A673 (cell line): ENCODE measurements at regions not wholly inside any gene's neighbourhood (a gene's known extent, or its start where the extent isn't known, plus 50 kb on each side); places are given as distances from the start of the nearest gene placed in this dataset.

ENCODE experiments used
- BruUV-seq: library from RNA; stranded (reverse); fragments of 400-500 nt; replicated peaks from 2 replicates; lab custom pipeline; 2021; lab: Mats Ljungman, UMichigan
- CTCF ChIA-PET: fragments of 300-600 bp; sonication (Branson Sonifier 250); formaldehyde crosslinking; loops from one replicate; lab custom pipeline; 2022; ENCODE audit warnings: antibody characterized with exemption; lab: Charles Lee
- POLR2A ChIA-PET: fragments of 300-600 bp; sonication (Branson Sonifier 250); formaldehyde crosslinking; loops from one replicate; lab custom pipeline; 2022; ENCODE audit warnings: antibody characterized with exemption; ENCODE audit not compliant: low non-redundant PET; lab: Charles Lee
- DNase-seq: peaks from one replicate; pipeline ENCODE4 v3.0.0-alpha.2; 2015; ENCODE audit warnings: low spot score
- H3K27ac ChIP-seq: fragments of 200-600 bp; sonication (generic); 2 replicates; pipeline ENCODE4 v1.5.1; 2016; ENCODE audit warnings: mixed run types, low read depth, mild to moderate bottlenecking, mixed read lengths, antibody characterized with exemption, low read length; ENCODE audit not compliant: poor library complexity, severe bottlenecking
- H3K27me3 ChIP-seq: fragments of 200-600 bp; sonication (generic); replicated peaks from 2 replicates; pipeline ENCODE4 v1.6.1; 2017; ENCODE audit warnings: mixed run types, low read depth, mild to moderate bottlenecking, mixed read lengths, antibody characterized with exemption, low read length; ENCODE audit not compliant: insufficient read depth, poor library complexity
- H3K36me3 ChIP-seq: fragments of 200-600 bp; sonication (generic); 2 replicates; pipeline ENCODE4 v1.6.1; 2016; ENCODE audit warnings: mixed run types, mild to moderate bottlenecking, mixed read lengths, antibody characterized with exemption, low read length; ENCODE audit not compliant: insufficient read depth, poor library complexity, severe bottlenecking
- H3K4me1 ChIP-seq: fragments of 200-600 bp; sonication (generic); 2 replicates; pipeline ENCODE4 v1.6.1; 2017; ENCODE audit warnings: mixed run types, mild to moderate bottlenecking, mixed read lengths, antibody characterized with exemption, low read length; ENCODE audit not compliant: insufficient read depth, poor library complexity, severe bottlenecking
- H3K4me3 ChIP-seq: fragments of 200-600 bp; sonication (generic); 2 replicates; pipeline ENCODE4 v1.5.1; 2016; ENCODE audit warnings: low read depth, mixed run types, mild to moderate bottlenecking, mixed read lengths, low read length; ENCODE audit not compliant: poor library complexity, severe bottlenecking
- H3K9me3 ChIP-seq: fragments of 200-600 bp; sonication (generic); 2 replicates; pipeline ENCODE4 v1.6.1; 2016; ENCODE audit warnings: mixed run types, low read depth, mild to moderate bottlenecking, mixed read lengths, antibody characterized with exemption, low read length; ENCODE audit not compliant: poor library complexity, severe bottlenecking
- CTCF ChIP-seq: fragments of 300-800, 200-600 bp; sonication (generic); conservative IDR thresholded peaks from 2 replicates; pipeline ENCODE4 v1.5.1; 2017; ENCODE audit warnings: low read depth, mild to moderate bottlenecking, antibody characterized with exemption, low read length, moderate library complexity, mixed read lengths
- EZH2 ChIP-seq: fragments of 200-600 bp; sonication (generic); IDR thresholded peaks from 2 replicates; pipeline ENCODE4 v1.6.1; 2017; ENCODE audit warnings: borderline replicate concordance, low read depth, mild to moderate bottlenecking, mixed read lengths, antibody characterized with exemption, low read length; ENCODE audit not compliant: poor library complexity, severe bottlenecking
- intact Hi-C: fragments of 100-400 bp; cut with micrococcal nuclease; formaldehyde crosslinking; loops from one replicate; pipeline ENCODE4 v1.10.0; 2022; ENCODE audit not compliant: unreplicated experiment

GRCh38 chr18:27728659-27729058, 448.3 kb downstream of the CDH2 start:
- ChIA-PET CTCF (no interaction called here), POLR2A (no interaction called here)
- intact Hi-C loops = no loop called here

GRCh38 chr18:27724362-27724761, 452.6 kb downstream of the CDH2 start:
- Histone ChIP-seq H3K9me3 (peaks cover 13% of the 10 kb centered on the region), H3K4me3 (no peak overlapping the region), H3K36me3 (no peaks in the 10 kb centered on the region), H3K27me3 (no peaks in the 10 kb centered on the region), H3K4me1 (no peaks in the 10 kb centered on the region), H3K27ac (no peak overlapping the region)
- DNase-seq = no peak
- no TSS peak for BruUV-seq
- ChIA-PET POLR2A (no interaction called here), CTCF (interaction anchor here (0.9 kb wide), 1 partner anchor 26 kb away, joined by 3 read pairs; no protein-coding TSS in a partner anchor)
- TF ChIP-seq EZH2 (no peak), CTCF (no peak)
- intact Hi-C loops = no loop called here

More at GRCh38 chr18:27728659-27729058, 448.3 kb downstream of the CDH2 start:
- Histone ChIP-seq H3K4me3 (no peak overlapping the region), H3K27ac (no peak overlapping the region), H3K27me3 (no peaks in the 10 kb centered on the region), H3K9me3 (peaks cover 19% of the 10 kb centered on the region), H3K36me3 (no peaks in the 10 kb centered on the region), H3K4me1 (no peaks in the 10 kb centered on the region)
- BruUV-seq = no TSS peak
- TF ChIP-seq CTCF (no peak), EZH2 (no peak)
- no peak for DNase-seq

- ChIA-PET CTCF (no interaction called here), POLR2A (no interaction called here)
- H3K4me1 ChIP-seq = no peaks in the 10 kb centered on the region
- no peak overlapping the region for H3K4me3 ChIP-seq
- no peaks in the 10 kb centered on the region for H3K36me3 ChIP-seq
- H3K27ac ChIP-seq = no peak overlapping the region
- intact Hi-C loops = no loop called here
- DNase-seq = peak; percentile 34
- no peaks in the 10 kb centered on the region for H3K27me3 ChIP-seq
- BruUV-seq = no TSS peak
- TF ChIP-seq CTCF (no peak), EZH2 (no peak)
- peaks cover 5% of the 10 kb centered on the region for H3K9me3 ChIP-seq
Measured at GRCh38 chr18:27723168-27723567, 453.8 kb downstream of the CDH2 start.
